ENCODE measurements at regions not wholly inside any gene's neighbourhood (a gene's known extent, or its start where the extent isn't known, plus 50 kb on each side); places are given as distances from the start of the nearest gene placed in this dataset.

DNA sequence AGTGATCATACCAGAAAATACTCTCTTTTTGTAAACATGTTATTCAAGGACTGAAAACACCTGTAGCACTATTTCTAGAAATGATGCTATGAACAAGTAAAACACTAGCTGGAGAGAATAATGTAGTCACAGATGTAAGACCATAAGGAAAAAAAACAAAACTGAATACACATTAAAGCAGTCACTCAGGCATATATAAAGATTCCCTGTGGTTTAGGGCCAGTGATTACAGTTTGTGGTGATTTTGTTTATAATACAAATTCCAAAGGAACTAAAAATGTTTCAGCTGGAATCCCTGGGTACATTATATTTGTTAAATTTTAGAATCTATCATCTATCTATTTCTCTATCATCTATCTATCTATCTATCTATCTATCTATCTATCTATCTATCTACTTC is 777.8 kb upstream of the FRG1 start:
- Histone ChIP-seq H3K9ac (ENCODE audit: low read length) (no peak overlapping the region), H3K9me3 (ENCODE audit: control insufficient read depth in 1 of 2, insufficient read depth in 1 of 2, low read depth in 1 of 2, low read length in 2 of 2) (no peaks in the 10 kb centered on the region), H3K9me2 (ENCODE audit: insufficient read depth) (no peaks in the 10 kb centered on the region), H4K20me1 (ENCODE audit: insufficient read depth) (no peaks in the 10 kb centered on the region; the same call in 1 of the 2 replicates), H3K4me2 (ENCODE audit: low read length) (no peak overlapping the region), H3K27me3 (ENCODE audit: insufficient read depth, low read length) (no peaks in the 10 kb centered on the region), H3K4me1 (ENCODE audit: control insufficient read depth in 1 of 2, insufficient read depth in 2 of 2, low read length in 2 of 2) (no peaks in the 10 kb centered on the region), H3K79me2 (ENCODE audit: insufficient read depth, low read length) (no peaks in the 10 kb centered on the region), H3K36me3 (ENCODE audit: control insufficient read depth in 1 of 2, insufficient read depth in 2 of 2, low read length in 2 of 2) (no peaks in the 10 kb centered on the region), H2AFZ (ENCODE audit: low read depth, low read length, poor library complexity, severe bottlenecking) (no peak overlapping the region), H3K27ac (ENCODE audit: low read depth, low read length) (no peak overlapping the region), H3K4me3 (replicated peaks in 1 of 2; ENCODE audit: low read depth in 1 of 2, low read length in 2 of 2) (no peak overlapping the region)
- ChIA-PET RAD21 (ENCODE audit: low non-redundant PET in 1 of 2, low total read pairs in 2 of 2, uncharacterized antibody in 2 of 2, unreplicated experiment in 2 of 2) (no interaction called here), CTCF (no interaction called here), POLR2A (no interaction called here)
- no TSS peak for BruUV-seq (replicated peaks)
- TF ChIP-seq, protein P1, sequence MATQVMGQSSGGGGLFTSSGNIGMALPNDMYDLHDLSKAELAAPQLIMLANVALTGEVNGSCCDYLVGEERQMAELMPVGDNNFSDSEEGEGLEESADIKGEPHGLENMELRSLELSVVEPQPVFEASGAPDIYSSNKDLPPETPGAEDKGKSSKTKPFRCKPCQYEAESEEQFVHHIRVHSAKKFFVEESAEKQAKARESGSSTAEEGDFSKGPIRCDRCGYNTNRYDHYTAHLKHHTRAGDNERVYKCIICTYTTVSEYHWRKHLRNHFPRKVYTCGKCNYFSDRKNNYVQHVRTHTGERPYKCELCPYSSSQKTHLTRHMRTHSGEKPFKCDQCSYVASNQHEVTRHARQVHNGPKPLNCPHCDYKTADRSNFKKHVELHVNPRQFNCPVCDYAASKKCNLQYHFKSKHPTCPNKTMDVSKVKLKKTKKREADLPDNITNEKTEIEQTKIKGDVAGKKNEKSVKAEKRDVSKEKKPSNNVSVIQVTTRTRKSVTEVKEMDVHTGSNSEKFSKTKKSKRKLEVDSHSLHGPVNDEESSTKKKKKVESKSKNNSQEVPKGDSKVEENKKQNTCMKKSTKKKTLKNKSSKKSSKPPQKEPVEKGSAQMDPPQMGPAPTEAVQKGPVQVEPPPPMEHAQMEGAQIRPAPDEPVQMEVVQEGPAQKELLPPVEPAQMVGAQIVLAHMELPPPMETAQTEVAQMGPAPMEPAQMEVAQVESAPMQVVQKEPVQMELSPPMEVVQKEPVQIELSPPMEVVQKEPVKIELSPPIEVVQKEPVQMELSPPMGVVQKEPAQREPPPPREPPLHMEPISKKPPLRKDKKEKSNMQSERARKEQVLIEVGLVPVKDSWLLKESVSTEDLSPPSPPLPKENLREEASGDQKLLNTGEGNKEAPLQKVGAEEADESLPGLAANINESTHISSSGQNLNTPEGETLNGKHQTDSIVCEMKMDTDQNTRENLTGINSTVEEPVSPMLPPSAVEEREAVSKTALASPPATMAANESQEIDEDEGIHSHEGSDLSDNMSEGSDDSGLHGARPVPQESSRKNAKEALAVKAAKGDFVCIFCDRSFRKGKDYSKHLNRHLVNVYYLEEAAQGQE (IDR thresholded peaks at IDR 0.05; ENCODE audit: low read depth): no peak
- no peak for TF ChIP-seq TCF7L2 (IDR thresholded peaks at IDR 0.05; ENCODE audit: borderline replicate concordance, extremely low read depth, insufficient read depth, insufficient read length)
- TF ChIP-seq, protein P2, sequence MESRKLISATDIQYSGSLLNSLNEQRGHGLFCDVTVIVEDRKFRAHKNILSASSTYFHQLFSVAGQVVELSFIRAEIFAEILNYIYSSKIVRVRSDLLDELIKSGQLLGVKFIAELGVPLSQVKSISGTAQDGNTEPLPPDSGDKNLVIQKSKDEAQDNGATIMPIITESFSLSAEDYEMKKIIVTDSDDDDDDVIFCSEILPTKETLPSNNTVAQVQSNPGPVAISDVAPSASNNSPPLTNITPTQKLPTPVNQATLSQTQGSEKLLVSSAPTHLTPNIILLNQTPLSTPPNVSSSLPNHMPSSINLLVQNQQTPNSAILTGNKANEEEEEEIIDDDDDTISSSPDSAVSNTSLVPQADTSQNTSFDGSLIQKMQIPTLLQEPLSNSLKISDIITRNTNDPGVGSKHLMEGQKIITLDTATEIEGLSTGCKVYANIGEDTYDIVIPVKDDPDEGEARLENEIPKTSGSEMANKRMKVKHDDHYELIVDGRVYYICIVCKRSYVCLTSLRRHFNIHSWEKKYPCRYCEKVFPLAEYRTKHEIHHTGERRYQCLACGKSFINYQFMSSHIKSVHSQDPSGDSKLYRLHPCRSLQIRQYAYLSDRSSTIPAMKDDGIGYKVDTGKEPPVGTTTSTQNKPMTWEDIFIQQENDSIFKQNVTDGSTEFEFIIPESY (IDR thresholded peaks at IDR 0.05; ENCODE audit: extremely low read depth, insufficient replicate concordance, low read length): no peak
- TF ChIP-seq FOSL1 (IDR thresholded peaks at IDR 0.05; ENCODE audit: low read depth): no peak
- TF ChIP-seq CBX3 (IDR thresholded peaks at IDR 0.05; ENCODE audit: low read depth): no peak
- TF ChIP-seq ZFX (IDR thresholded peaks at IDR 0.05): no peak
- TF ChIP-seq EZH2phosphoT487 (IDR thresholded peaks at IDR 0.05; ENCODE audit: borderline replicate concordance): no peak
- no peak for ATAC-seq
- intact Hi-C loops (cut with micrococcal nuclease): no loop called here
- no peak for DNase-seq (ENCODE audit: low read depth, low spot score)
